ENCODE measurements at regions not wholly inside any gene's neighbourhood (a gene's known extent, or its start where the extent isn't known, plus 50 kb on each side); places are given as distances from the start of the nearest gene placed in this dataset.
"Not testable (repeated sequence)": the region's sequence is repeated elsewhere in the genome, so short reads cannot be mapped to it uniquely, and the experiment has no call there.

DNA sequence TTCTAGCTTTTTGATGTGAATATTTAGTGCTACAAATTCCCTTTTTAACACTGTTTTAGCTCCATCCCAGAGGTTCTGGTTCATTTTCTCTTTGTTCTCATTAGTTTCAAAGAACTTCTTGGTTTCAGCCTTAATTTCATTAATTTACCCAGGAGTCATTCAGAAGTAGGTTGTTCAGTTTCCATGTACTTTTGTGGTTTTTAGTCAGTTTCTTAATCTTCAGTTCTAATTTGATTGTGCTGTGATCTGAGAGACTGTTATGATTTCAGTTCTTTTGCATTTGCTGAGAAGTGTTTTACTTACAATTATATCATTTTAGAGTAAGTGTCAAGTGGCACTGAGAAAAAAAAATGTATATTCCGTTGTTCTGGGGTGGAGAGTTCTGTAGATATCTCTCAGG lies 240.1 kb upstream of the RASA1 start:
- FAIRE-seq (no peak), DNase-seq (ENCODE audit: insufficient read length, low spot score) (no peak)

DNA sequence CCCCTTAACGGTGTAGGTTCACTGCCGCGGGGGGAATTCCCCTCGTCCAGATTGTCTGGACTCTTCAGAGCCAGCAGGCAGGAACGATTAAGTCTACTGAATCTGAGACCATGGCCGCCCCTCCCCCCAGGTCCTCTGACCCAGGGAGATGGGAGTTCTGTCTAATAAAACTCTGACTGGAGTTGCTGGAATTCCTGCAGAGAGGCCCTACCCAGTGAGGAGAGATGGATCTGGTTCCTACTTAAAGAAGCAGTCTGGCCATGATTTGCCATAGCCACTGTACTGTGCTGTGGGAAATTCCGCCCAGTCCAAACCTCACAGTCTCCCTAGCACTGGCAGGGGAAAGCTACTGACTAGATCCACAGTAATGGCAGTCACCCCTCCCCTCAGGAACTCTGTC lies 237.7 kb upstream of the RASA1 start:
- FAIRE-seq (no peak), DNase-seq (ENCODE audit: insufficient read length, low spot score) (no peak)

DNA sequence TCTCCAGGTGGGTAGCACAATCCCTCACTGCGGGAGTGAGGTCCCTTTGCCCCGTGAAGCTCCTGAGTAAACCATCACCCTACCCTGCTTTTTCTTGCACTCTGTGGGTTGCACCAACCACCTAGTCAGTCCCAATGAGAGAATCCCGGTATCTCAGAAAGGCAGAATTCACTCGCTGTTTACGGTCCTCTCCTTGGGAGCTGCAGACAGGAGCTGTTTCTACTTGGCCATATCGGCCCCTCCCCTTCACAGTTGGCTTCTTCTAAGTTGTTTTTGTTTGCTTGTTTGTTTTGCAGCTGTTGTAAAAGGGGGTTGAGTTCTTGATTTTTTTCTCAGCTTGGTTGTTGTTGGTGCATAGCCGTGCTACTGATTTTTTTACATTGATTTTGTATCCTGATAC lies 237.0 kb upstream of the RASA1 start:
- no peak for FAIRE-seq

DNA sequence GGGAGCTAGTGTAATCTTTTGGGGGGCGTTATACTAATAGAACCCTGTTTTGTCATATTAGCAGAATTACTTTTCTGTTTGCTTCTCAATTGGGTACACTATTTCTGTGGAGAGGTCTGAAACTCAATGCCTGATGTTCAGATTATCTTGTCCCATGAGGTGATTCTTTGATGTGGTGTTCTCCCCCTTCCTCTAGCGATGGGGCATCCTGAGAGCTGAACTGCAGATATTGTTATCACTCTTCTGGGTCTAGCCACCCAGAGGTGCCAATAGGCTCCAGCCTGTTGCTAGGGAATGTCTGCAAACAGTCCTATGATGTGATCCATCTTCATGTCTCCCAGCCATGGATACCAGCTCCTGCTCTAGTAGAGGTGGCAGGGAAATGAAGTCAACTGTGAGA lies 233.1 kb upstream of the RASA1 start:
- FAIRE-seq (no peak), DNase-seq (ENCODE audit: insufficient read length, low spot score) (no peak)

More for the DNA sequence above, 237.0 kb upstream of the RASA1 start:
- no peak for DNase-seq (ENCODE audit: insufficient read length, low spot score)

DNA sequence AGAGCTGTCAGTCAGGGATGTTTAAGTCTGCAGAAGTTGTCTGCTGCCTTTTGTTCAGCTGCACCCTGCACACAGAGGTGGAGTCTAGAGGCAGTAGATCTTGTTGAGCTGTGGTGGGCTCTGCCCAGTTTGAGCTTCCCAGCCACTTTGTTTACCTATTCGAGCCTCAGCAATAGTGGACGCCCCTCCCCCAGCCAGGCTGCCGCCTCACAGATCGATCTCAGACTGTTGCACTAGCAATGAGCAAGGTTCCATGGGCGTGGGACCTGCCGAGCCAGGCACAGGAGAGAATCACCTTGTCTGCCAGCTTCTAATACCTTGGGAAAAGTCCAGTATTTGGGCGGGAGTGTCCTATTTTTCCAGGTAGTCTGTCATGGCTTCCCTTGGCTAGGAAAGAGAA lies 225.1 kb upstream of the RASA1 start:
- DNase-seq (ENCODE audit: insufficient read length, low spot score) (no peak), FAIRE-seq (no peak)

DNA sequence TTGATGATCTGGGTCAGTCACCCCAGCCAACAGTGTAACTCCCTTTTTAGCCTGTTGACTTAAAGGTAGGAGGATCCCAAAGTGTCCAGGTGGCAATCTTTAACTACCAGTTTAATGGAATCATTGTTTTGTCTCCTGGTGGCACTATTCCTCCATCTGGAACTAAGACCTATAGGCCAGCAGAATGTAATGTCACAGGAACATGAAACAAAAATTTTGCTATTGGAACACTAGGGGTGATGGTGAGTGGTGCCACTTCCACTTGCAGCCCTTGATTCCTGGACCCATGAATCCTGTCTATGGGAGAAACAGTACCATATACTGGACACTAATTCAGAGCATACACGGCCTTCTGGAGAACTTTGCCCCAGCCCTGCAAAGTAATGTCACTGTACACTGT lies 219.5 kb upstream of the RASA1 start:
- FAIRE-seq: no peak
- DNase-seq (ENCODE audit: insufficient read length, low spot score): no peak

DNA sequence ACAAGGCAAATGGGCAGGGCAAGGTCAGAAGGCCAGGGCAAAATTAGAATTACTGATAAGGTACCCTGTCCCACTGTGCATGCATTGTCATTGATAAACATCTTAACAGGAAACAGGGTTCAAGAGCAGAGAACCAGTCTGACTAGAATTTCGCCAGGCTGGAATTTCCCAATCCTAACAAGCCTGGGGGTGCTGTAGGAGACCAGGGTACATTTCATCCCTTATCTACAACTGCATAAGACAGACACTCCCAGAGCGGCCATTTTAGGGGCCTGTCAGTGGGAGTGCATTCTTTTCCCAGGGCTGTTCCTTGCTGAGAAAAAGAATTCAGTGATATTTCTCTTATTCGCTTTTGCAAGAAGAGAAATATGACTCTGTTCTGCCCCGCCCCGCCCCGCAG lies 218.7 kb upstream of the RASA1 start:
- not testable (repeated sequence) for DNase-seq (ENCODE audit: insufficient read length, low spot score); FAIRE-seq

DNA sequence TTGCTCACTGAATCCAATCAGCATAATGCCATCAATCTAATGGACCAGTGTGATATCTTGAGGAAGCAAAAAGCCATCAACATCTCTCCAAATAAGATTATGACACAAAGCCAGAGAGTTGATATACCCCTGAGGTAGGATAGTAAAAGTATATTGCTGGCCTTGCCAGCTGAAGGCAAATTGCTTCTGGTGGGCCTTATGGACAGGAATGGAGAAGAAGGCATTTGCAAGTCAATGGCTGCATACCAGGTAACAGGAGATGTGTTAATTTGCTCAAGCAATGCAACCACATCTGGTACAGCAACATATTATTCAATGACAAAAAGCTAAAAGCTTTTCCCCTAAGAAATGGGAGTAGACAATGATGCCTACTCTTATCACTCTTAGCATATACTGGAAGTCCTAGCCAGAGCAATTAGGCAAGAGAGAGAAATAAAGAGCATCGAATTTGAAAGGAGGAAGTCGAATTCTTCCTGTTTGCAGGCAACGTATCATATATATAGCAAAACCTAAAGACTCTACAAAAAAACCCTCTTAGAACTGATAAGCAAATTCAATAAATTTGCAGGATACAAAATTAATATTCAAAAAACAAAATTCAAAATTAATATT lies 216.1 kb upstream of the RASA1 start:
- FAIRE-seq: no peak
- no peak for DNase-seq (ENCODE audit: insufficient read length, low spot score)

DNA sequence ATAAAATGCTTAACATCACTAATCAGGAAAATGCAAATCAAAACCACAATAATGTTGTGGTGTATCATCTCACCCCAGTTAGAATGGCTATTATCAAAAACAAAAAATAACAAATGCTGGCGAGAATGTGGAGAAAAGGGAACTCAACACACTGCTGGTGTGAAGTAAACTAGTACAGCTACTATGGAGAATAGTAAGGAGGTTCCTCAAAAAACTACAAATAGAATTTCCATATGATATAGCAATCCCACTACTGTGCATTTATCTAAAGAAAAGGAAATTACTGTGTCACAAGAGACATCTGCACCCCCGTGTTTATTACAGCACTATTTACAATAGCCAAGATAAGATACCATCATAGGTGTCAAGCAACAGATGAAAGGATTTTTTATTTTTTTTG lies 214.5 kb upstream of the RASA1 start:
- no peak for DNase-seq (ENCODE audit: insufficient read length, low spot score)

DNA sequence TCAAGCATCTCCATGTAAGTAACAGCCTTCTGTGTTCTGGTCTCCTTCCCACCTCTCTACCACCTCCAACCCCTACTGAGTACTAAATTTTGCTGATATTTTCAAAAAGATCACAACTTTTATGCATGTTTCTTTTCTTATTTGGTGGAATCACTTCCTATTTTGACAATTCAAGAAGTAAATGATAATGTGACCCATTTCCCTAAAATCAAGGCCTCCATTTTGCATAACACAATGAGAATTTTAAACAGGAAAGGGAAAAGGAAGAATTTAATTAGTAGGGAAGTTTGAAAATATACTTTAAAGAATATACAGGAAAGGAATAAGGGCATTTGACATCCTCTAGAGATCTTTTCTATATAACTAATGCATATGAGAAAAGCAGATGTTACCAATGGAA lies 212.9 kb upstream of the RASA1 start:
- FAIRE-seq (no peak), DNase-seq (ENCODE audit: insufficient read length, low spot score) (no peak)

More for the DNA sequence above, 214.5 kb upstream of the RASA1 start:
- no peak for FAIRE-seq

DNA sequence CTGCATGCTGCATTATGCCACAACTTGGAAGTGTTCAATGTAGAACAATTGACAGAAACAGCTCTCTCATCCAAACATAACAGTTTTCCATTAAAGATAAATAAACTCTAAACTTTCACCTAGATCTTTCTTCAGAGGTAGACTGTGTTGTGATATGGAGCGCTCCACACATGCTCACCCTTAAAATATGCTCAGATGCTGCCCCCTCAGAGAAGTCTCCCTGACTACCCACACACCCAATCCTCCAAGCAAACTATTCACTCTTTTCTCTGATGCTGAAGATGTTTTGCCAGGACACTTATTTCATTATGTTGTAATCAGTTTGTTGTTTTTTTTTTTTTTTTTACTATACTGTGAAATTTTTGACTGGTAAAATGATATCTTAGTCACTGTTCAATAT lies 206.6 kb upstream of the RASA1 start:
- no peak for FAIRE-seq
- DNase-seq (ENCODE audit: insufficient read length, low spot score): no peak

DNA sequence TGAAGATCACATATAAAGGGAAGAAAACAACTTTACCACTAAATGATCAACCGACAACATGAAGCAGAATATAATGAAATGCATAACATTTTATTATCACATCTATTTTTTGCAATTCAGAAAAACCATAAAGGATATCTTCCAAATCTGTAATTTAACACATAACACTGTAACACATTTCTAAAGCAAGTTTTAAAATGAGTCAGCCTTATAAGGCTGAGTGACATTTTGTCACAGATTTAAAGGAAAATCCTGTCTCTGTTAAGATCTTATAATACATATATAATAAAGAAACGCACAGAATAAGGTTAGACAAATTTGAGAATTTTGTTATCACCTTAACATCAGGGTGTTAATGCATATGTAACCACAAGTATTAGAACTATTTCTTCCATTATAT lies 198.4 kb upstream of the RASA1 start:
- FAIRE-seq (no peak), DNase-seq (ENCODE audit: insufficient read length, low spot score) (no peak)

DNA sequence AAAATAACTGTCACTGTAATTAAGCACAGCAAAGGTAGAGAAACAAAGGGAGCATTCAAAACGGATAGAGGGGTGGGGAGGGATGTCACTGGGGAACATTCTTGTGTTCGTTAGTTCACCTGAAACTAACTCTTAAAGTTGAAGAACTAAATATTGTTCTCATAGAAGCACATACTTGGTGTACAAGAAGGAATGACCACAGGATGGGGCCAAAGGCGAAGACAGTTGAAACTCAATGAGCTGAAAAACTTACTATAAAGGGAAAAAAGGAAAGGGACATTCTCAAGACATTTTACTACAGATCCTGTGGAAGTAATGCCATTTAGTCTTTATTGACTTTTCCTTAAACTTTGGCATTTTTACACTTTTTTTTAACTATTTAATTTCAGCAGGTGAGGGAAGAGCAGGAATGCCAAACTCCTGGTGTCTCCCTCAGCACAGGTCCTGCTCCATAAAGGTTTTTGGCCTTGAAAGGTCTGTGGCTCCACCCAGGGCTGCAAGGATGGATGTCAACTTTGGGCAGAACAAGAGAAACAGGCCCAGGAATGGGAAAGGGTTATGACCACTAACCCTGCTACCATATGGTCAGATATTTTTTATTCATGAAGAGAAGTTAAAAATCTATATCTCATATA lies 197.6 kb upstream of the RASA1 start:
- FAIRE-seq (no peak), DNase-seq (ENCODE audit: insufficient read length, low spot score) (peak; percentile 23)

DNA sequence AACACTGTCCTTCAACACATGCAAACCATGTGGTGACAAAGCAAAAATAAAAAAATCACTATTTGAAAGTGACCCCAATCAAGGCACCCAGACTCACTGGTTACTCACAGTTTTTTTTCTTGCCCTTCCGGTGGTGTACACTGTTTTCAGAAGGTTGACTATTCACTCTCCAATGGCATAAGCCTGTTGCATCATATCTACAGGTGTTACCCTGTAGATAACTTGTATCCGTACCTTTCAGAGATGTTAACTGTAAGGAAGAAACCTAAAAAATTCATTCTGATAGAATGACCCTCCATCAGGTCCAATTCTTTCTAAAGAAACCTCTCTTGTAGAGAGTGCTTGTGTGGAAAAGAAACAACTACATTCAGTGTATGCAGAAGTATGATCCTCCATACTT lies 193.6 kb upstream of the RASA1 start:
- DNase-seq (ENCODE audit: insufficient read length, low spot score) (no peak), FAIRE-seq (no peak)

DNA sequence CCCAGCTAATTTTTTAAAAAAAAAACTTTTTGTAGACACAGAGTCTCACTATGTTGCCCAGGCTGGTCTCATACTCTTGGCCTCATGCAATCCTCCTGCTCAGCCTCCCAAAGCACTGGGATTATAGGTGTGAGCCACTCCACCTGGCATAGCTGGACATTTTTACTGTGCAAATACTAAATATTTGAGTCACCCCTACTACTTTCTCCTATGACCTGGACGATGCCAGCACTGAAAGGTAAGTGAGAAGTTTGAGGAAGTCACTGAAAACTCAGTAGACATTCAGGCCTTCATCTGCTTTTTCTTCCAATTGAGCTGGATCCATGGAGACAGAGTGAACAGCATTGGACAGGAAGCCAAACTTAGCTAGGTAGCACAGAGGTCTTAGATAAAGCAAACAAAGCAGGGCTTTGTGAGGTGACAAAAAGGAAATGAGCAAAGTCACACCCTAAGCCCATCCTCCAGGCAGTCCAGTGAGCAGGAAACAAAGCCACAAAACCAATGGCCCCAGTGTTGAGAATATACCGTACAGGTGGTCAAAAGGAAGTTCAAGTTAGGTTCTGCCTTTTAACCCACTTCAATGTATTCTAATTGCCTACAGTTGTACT lies 192.6 kb upstream of the RASA1 start:
- FAIRE-seq (no peak), DNase-seq (ENCODE audit: insufficient read length, low spot score) (no peak)

DNA sequence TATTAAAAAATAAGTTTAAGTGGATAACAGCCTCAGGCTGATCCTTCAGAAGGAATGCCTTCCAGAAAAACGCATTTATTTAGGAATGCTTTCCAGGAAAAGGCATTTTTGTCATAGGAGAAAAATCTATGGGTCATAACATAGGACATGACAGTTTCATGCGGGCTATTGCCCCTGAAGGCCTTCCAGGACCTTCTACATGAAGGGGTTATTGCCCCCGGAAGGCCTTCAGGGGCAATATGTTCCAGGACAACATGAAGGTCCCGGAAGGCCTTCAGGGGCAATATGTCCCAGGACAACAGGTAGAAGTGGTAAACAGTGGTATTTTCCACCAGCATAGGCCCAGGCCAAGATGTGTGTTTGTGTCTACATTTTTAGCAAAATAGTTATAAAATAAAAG lies 191.3 kb upstream of the RASA1 start:
- no peak for FAIRE-seq
- no peak for DNase-seq (ENCODE audit: insufficient read length, low spot score)

DNA sequence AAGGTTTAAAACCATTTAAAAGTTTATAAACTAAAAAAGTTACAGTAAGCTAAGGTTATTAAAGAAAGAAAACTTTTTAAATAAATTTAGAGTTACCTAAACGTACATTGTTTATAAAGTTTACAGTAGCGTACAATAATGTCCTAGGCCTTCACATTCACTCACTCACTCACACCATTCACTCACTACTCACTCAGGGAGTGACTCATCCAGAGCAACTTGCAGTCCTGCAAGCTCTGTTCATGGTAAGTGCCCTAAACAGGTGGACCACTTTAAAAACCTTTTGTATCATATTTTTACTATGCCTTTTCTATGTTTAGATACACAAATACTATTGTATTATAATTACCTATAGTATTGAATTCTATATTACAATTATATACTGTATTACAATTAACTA lies 190.8 kb upstream of the RASA1 start:
- FAIRE-seq: no peak
- no peak for DNase-seq (ENCODE audit: insufficient read length, low spot score)

DNA sequence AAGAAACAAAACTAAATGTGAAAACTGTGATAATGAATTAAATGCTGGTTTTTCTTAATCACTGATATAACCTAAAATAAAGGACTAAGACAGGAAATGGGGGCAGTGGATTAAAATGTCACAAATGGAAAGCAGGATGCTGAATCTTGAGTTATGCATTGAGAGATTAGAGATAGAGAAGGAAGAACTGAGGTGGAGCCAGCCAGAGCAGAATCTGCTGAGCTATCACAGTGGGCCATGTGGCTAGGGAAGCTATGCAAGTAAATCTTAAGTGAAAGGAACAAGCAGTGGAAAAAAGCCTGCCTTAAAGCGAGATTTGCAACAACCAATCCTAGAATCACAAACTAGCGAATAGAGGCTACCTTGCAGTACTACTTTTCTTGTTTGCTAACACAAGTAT lies 188.5 kb upstream of the RASA1 start:
- no peak for FAIRE-seq
- DNase-seq (ENCODE audit: insufficient read length, low spot score): no peak

DNA sequence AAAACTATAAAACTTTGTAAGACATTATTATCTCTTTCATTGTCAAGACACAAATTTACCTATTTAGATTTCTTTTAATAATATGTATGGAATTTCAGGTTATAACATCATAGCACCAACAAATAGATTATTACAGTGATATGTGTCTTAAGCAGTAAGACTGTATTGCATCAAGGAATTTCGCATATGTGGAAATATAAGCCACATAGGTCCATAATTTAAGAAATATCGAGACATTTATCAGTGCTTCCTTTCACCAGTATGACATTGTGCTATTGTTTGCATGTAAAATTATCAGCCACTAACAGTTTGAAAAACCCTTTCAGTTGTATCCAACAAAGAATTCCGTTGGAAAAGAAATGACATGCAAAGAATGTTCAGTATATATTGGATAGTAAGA lies 186.7 kb upstream of the RASA1 start:
- DNase-seq (ENCODE audit: insufficient read length, low spot score): no peak
- no peak for FAIRE-seq

DNA sequence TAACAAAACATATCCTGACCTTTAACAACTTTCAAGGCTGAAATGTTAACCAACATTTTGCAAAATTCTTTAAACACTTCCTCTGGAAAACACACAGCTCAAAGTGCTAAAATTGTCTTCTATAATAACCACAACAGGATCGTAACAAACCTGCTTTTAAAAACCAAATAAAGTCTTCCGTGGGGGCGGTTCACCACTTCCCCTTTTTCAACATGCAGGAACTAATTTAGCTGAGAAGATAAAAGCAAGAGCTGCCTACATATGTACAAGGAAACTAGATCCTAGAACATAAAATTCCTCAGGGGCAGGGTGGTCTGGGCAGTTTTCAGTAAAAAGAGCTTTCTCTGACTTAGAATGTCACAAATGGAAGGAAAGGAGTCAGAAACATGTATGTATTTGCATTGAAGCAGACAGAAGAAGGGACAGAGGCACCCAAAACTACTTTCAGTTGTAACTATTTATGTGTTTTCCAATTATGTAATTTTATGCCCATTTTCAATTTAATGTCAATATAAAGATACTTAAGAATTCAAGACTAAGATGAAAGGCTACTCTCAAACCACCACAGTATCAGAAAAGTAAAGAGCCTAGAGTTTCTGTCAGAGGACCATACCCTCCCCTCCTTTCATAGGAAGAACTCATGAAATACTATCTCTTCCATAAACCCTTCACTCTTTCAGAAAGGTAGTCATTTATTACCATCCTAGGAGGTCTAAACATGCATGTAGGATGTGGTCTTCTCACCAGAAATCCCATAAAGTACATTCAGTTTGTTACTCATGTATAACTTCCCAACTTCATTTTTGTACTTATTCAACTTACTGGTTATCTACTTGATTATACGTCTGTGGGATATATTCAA lies 185.9 kb upstream of the RASA1 start:
- DNase-seq (ENCODE audit: insufficient read length, low spot score) (no peak), FAIRE-seq (no peak)

DNA sequence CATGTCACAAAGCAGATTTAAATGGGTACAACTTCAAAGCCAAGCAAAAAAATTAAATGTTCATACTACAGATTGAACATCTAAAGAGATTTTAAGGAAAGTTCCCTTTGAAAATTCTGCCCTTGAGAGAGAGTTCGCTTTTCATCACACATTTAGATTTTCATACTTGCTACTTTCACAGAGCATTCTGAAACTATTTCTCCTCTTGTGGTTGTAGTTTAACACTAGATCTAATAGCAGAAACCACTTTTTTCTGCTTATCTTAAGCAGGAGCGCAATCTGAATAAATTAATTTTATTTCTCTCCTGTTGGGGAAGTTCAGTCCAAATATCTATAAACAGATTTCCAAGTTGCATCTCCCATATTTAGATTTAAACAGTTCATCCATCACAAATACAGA lies 173.3 kb upstream of the RASA1 start:
- DNase-seq (ENCODE audit: insufficient read length, low spot score) (no peak), FAIRE-seq (no peak)

DNA sequence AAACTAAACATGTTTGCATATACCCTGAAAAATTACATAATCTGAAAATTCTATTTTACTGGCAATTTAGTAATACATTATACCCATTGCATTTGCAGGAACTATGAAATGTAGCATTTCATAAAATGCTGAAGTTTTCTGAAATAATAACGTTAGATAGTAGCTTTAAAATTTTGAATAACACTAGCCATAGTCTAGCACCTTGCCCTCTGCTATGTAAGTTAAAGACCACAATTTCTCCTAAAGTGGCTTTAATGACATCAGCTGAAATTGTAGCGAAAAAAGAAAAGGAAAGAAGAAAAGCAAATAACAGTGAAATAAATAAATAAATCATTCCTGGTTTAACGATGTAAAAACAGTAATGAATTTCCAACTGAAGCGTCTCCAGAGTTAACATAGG lies 172.8 kb upstream of the RASA1 start:
- no peak for FAIRE-seq
- no peak for DNase-seq (ENCODE audit: insufficient read length, low spot score)
